ENCODE measurements at regions not wholly inside any gene's neighbourhood (a gene's known extent, or its start where the extent isn't known, plus 50 kb on each side); places are given as distances from the start of the nearest gene placed in this dataset.
A peak's percentile ranks its signal among the peaks of the same experiment; 100 is the strongest.

DNA sequence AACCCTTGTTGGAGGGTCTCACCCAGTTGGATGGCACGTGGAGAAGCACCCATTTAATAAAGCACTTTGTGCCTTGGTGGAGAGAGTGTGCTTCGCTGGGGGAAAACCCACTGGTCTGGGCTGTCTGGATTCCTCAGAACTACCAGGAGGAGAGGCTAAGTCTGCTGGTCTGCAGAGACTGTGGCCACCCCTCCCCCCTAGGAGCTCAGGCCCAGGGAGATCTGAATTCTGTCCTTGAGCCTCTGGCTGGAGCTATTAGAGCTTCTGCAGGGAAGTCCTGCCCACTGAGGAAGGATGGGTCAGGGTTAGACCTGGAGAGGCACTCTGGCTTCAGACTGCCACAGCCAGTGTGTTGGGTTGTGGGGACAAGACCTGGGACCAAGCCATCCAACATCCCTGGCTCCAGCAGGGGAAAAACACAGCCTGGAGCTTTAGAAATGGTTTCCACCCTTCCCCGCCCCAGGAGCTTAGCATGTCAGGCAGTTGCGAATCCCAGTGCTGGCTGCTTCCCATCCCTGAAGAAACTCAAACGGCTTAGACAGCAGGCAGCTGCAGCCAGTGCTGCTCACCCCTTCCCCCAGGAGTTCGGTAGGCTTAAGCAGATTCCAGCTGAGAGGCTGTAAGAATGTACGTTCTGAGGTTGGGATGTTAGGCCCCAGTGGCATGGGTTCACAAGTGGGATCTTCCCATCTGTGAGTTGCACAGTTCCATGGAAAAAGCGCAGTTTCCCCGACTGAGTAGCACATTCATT is 288.3 kb downstream of the TGFB2 start:
- Histone ChIP-seq H3K4me2 (ENCODE audit: extremely low read depth, insufficient read depth, low read length) (no peak overlapping the region), H4K20me1 (ENCODE audit: control insufficient read depth, extremely low read depth, insufficient read depth, low read length) (no peaks in the 10 kb centered on the region), H3K79me2 (ENCODE audit: control insufficient read depth, insufficient read depth, low read length) (no peaks in the 10 kb centered on the region), H2AFZ (ENCODE audit: low read length) (no peak overlapping the region), H3K36me3 (ENCODE audit: control insufficient read depth, insufficient read depth, low read length) (no peaks in the 10 kb centered on the region), H3K4me3 (replicated peaks in 1 of 4; ENCODE audit: control extremely low read depth in 1 of 4, insufficient read depth in 1 of 4, low read depth in 3 of 4, low read length in 4 of 4) (no peak overlapping the region), H3K27ac (ENCODE audit: insufficient read depth, low read length) (no peak overlapping the region), H3K4me1 (ENCODE audit: control insufficient read depth, extremely low read depth, insufficient read depth, low read length) (no peaks in the 10 kb centered on the region), H3K9ac (ENCODE audit: insufficient read depth, low read length) (no peak overlapping the region), H3K27me3 (ENCODE audit: control insufficient read depth, insufficient read depth, low read length) (no peaks in the 10 kb centered on the region), H3K9me3 (ENCODE audit: control insufficient read depth, insufficient read depth, low read depth, low read length) (no peaks in the 10 kb centered on the region)
- no peak for DNase-seq (ENCODE audit: low read depth in 2 of 2)
- TF ChIP-seq EZH2 (IDR thresholded peaks at IDR 0.05; ENCODE audit: low read length, missing control alignments) (no peak), CTCF (conservative IDR thresholded peaks at IDR 0.05 in 1 of 2, IDR thresholded peaks at IDR 0.05 in 1 of 2; ENCODE audit: low read depth in 1 of 2, low read length in 2 of 2) (no peak)

DNA sequence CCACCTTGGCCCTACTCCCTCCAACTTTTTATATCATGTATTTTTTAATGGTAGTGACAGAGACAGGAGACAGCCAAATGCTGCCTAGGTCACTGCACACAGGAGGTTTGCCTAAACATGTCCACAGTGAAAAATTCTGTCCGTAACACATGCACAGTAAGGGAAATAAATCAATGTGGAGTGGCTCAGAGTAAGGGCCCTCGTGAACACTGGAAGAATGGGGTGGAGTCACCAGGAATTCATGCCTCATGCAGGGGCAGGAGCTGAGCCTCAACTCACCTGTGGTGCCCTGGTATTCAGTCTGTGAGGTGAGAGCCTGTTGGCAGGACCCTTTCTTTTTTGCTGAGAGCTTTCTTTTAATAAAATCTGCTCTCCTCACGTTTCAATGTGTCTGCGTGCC is 289.1 kb downstream of the TGFB2 start:
- no peak for DNase-seq (ENCODE audit: low read depth in 2 of 2)
- H3K9me3 ChIP-seq (ENCODE audit: control insufficient read depth, insufficient read depth, low read depth, low read length) = no peaks in the 10 kb centered on the region
- no peak overlapping the region for H2AFZ ChIP-seq (ENCODE audit: low read length)
- no peaks in the 10 kb centered on the region for H3K36me3 ChIP-seq (ENCODE audit: control insufficient read depth, insufficient read depth, low read length)
- H3K27me3 ChIP-seq (ENCODE audit: control insufficient read depth, insufficient read depth, low read length) = no peaks in the 10 kb centered on the region
- no peak overlapping the region for H3K4me3 ChIP-seq (replicated peaks in 1 of 4; ENCODE audit: control extremely low read depth in 1 of 4, insufficient read depth in 1 of 4, low read depth in 3 of 4, low read length in 4 of 4)
- H3K27ac ChIP-seq (ENCODE audit: insufficient read depth, low read length) = no peak overlapping the region
- H3K79me2 ChIP-seq (ENCODE audit: control insufficient read depth, insufficient read depth, low read length) = no peaks in the 10 kb centered on the region
- no peaks in the 10 kb centered on the region for H3K4me1 ChIP-seq (ENCODE audit: control insufficient read depth, extremely low read depth, insufficient read depth, low read length)
- H3K4me2 ChIP-seq (ENCODE audit: extremely low read depth, insufficient read depth, low read length) = no peak overlapping the region
- no peaks in the 10 kb centered on the region for H4K20me1 ChIP-seq (ENCODE audit: control insufficient read depth, extremely low read depth, insufficient read depth, low read length)
- no peak overlapping the region for H3K9ac ChIP-seq (ENCODE audit: insufficient read depth, low read length)
- TF ChIP-seq CTCF (conservative IDR thresholded peaks at IDR 0.05 in 1 of 2, IDR thresholded peaks at IDR 0.05 in 1 of 2; ENCODE audit: low read depth in 1 of 2, low read length in 2 of 2) = no peak
- no peak for TF ChIP-seq EZH2 (IDR thresholded peaks at IDR 0.05; ENCODE audit: low read length, missing control alignments)

DNA sequence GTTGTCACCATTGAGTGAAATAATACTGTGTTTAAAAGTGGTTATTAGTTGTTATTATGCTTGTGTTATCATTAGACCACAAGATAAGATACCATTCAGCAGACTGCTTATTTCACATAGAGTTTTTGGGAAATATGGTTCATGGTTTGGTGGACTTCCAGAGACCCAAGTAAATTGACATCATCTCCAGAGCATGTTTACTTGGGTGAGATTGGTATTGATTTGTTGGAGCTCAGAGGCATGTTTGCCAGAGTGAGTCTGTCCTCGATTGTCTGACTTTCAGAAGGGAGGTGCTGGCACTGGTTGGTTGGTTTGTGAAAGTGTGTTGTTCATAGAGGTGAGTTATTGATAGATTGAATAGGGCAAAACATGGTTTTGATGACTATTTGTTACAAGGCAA is 291.4 kb downstream of the TGFB2 start:
- TF ChIP-seq CTCF (conservative IDR thresholded peaks at IDR 0.05 in 1 of 2, IDR thresholded peaks at IDR 0.05 in 1 of 2; ENCODE audit: low read depth in 1 of 2, low read length in 2 of 2) (no peak), EZH2 (IDR thresholded peaks at IDR 0.05; ENCODE audit: low read length, missing control alignments) (no peak)
- DNase-seq (ENCODE audit: low read depth in 2 of 2) = peak in 1 of 2 donors; percentile 82
- Histone ChIP-seq H2AFZ (ENCODE audit: low read length) (no peak overlapping the region), H3K79me2 (ENCODE audit: control insufficient read depth, insufficient read depth, low read length) (no peaks in the 10 kb centered on the region), H3K9ac (ENCODE audit: insufficient read depth, low read length) (no peak overlapping the region), H3K36me3 (ENCODE audit: control insufficient read depth, insufficient read depth, low read length) (no peaks in the 10 kb centered on the region), H3K4me1 (ENCODE audit: control insufficient read depth, extremely low read depth, insufficient read depth, low read length) (no peaks in the 10 kb centered on the region), H3K4me2 (ENCODE audit: extremely low read depth, insufficient read depth, low read length) (no peak overlapping the region), H3K27ac (ENCODE audit: insufficient read depth, low read length) (no peak overlapping the region), H3K27me3 (ENCODE audit: control insufficient read depth, insufficient read depth, low read length) (no peaks in the 10 kb centered on the region), H3K9me3 (ENCODE audit: control insufficient read depth, insufficient read depth, low read depth, low read length) (no peaks in the 10 kb centered on the region), H3K4me3 (replicated peaks in 1 of 4; ENCODE audit: control extremely low read depth in 1 of 4, insufficient read depth in 1 of 4, low read depth in 3 of 4, low read length in 4 of 4) (no peak overlapping the region), H4K20me1 (ENCODE audit: control insufficient read depth, extremely low read depth, insufficient read depth, low read length) (no peaks in the 10 kb centered on the region)
